Karpas-422 (cell line): ENCODE measurements at regions not wholly inside any gene's neighbourhood (a gene's known extent, or its start where the extent isn't known, plus 50 kb on each side); places are given as distances from the start of the nearest gene placed in this dataset.
A peak's percentile ranks its signal among the peaks of the same experiment; 100 is the strongest.
"Not testable (repeated sequence)": the region's sequence is repeated elsewhere in the genome, so short reads cannot be mapped to it uniquely, and the experiment has no call there.

Experiments used
- DNase-seq: peaks from one replicate; pipeline ENCODE4 v3.0.0-alpha.2; 2015
- H2AFZ ChIP-seq: fragments of 200-600 bp; sonication (generic); 2 replicates; pipeline ENCODE4 v1.6.1; 2014; ENCODE audit warnings: antibody characterized with exemption, low read length, mixed read lengths
- H3K27ac ChIP-seq: fragments of 200-600 bp; sonication (generic); 2 replicates; pipeline ENCODE4 v1.5.1; 2014; ENCODE audit warnings: mild to moderate bottlenecking, low read length, moderate library complexity
- H3K27me3 ChIP-seq: fragments of 200-600 bp; sonication (generic); 2 replicates; pipeline ENCODE4 v1.6.1; 2014; ENCODE audit warnings: low read length, mixed read lengths
- H3K36me3 ChIP-seq: fragments of 200-600 bp; sonication (generic); 2 replicates; pipeline ENCODE4 v1.6.1; 2014; ENCODE audit warnings: low read length, mixed read lengths; ENCODE audit not compliant: insufficient read depth
- H3K4me1 ChIP-seq: fragments of 200-600 bp; sonication (generic); 2 replicates; pipeline ENCODE4 v1.6.1; 2014; ENCODE audit warnings: mild to moderate bottlenecking, low read length, mixed read lengths
- H3K4me2 ChIP-seq: fragments of 200-600 bp; sonication (generic); 2 replicates; pipeline ENCODE4 v1.6.1; 2014; ENCODE audit warnings: low read length, low read depth, mild to moderate bottlenecking; ENCODE audit not compliant: poor library complexity, severe bottlenecking
- H3K4me3 ChIP-seq: fragments of 200-600 bp; sonication (generic); 2 replicates; pipeline ENCODE4 v1.5.1; 2014; ENCODE audit warnings: mild to moderate bottlenecking, antibody characterized with exemption, low read length, mixed read lengths
- H3K79me2 ChIP-seq: fragments of 200-600 bp; sonication (generic); 2 replicates; pipeline ENCODE4 v1.6.1; 2014; ENCODE audit warnings: mild to moderate bottlenecking, low read length, mixed read lengths
- H3K9ac ChIP-seq: fragments of 200-600 bp; sonication (generic); 2 replicates; pipeline ENCODE4 v1.6.0; 2014; ENCODE audit warnings: low read length
- H3K9me2 ChIP-seq: fragments of 200-600 bp; sonication (generic), shearing (Covaris generic); replicated peaks from 2 replicates; pipeline ENCODE4 v1.6.0; 2014; ENCODE audit warnings: mild to moderate bottlenecking, low read length, moderate library complexity; ENCODE audit not compliant: insufficient read depth
- H3K9me3 ChIP-seq: fragments of 300-700, 200-600 bp; sonication (generic); 2 replicates; pipeline ENCODE4 v1.6.1; 2014; ENCODE audit warnings: low read length, mixed read lengths
- H4K20me1 ChIP-seq: fragments of 200-600 bp; sonication (generic); 2 replicates; pipeline ENCODE4 v1.6.1; 2014; ENCODE audit warnings: mild to moderate bottlenecking, antibody characterized with exemption, low read length, low read depth; ENCODE audit not compliant: insufficient read depth

- Histone ChIP-seq H3K4me1 (peaks cover 17% of the 10 kb centered on the region), H3K27ac (no peak overlapping the region), H3K9me2 (no peaks in the 10 kb centered on the region), H3K79me2 (no peaks in the 10 kb centered on the region), H3K9ac (no peak overlapping the region), H3K27me3 (no peaks in the 10 kb centered on the region), H4K20me1 (no peaks in the 10 kb centered on the region), H3K36me3 (no peaks in the 10 kb centered on the region; the same call in 1 of the 2 replicates), H3K9me3 (no peaks in the 10 kb centered on the region), H3K4me2 (no peak overlapping the region), H2AFZ (no peak overlapping the region), H3K4me3 (no peak overlapping the region)
- no peak for DNase-seq
Observed at GRCh38 chr1:226461087-226461486, 53.2 kb upstream of the PARP1 start.

- Histone ChIP-seq H3K4me3 (no peak overlapping the region), H3K4me2 (no peak overlapping the region), H3K79me2 (no peaks in the 10 kb centered on the region), H3K27me3 (no peaks in the 10 kb centered on the region), H2AFZ (no peak overlapping the region), H3K9me3 (no peaks in the 10 kb centered on the region), H3K9ac (no peak overlapping the region), H3K4me1 (peaks cover 4% of the 10 kb centered on the region), H3K9me2 (no peaks in the 10 kb centered on the region), H3K27ac (no peak overlapping the region), H4K20me1 (no peaks in the 10 kb centered on the region), H3K36me3 (no peaks in the 10 kb centered on the region; the same call in 1 of the 2 replicates)
- no peak for DNase-seq
Observed at GRCh38 chr1:226463925-226464586, 56.2 kb upstream of the PARP1 start.

GRCh38 chr1:226464587-226464971 is 56.7 kb upstream of the PARP1 start:
- H4K20me1 ChIP-seq, H3K9me2 ChIP-seq, H3K27me3 ChIP-seq, H3K36me3 ChIP-seq, H3K27ac ChIP-seq, H3K9me3 ChIP-seq, H3K9ac ChIP-seq, H3K4me3 ChIP-seq, H2AFZ ChIP-seq, H3K4me1 ChIP-seq, H3K4me2 ChIP-seq, H3K79me2 ChIP-seq: not testable (repeated sequence)
- peak; percentile 53 for DNase-seq

GRCh38 chr1:226466296-226466695 is 58.4 kb upstream of the PARP1 start:
- no peak for DNase-seq
- Histone ChIP-seq H4K20me1 (no peaks in the 10 kb centered on the region), H3K27me3 (no peaks in the 10 kb centered on the region), H3K9ac (no peak overlapping the region), H3K4me1 (peaks cover 5% of the 10 kb centered on the region), H2AFZ (no peak overlapping the region), H3K36me3 (no peaks in the 10 kb centered on the region; the same call in 1 of the 2 replicates), H3K4me3 (no peak overlapping the region), H3K79me2 (no peaks in the 10 kb centered on the region), H3K4me2 (no peak overlapping the region), H3K9me2 (no peaks in the 10 kb centered on the region), H3K9me3 (no peaks in the 10 kb centered on the region), H3K27ac (no peak overlapping the region)

GRCh38 chr1:226467443-226467842 is 59.5 kb upstream of the PARP1 start:
- H3K9me3 ChIP-seq = no peaks in the 10 kb centered on the region
- H3K4me2 ChIP-seq = no peak overlapping the region
- H3K9ac ChIP-seq = no peak overlapping the region
- H3K4me1 ChIP-seq = peaks cover 7% of the 10 kb centered on the region
- DNase-seq = no peak
- no peaks in the 10 kb centered on the region for H4K20me1 ChIP-seq
- H3K4me3 ChIP-seq = no peak overlapping the region
- no peak overlapping the region for H2AFZ ChIP-seq
- no peaks in the 10 kb centered on the region for H3K79me2 ChIP-seq
- no peaks in the 10 kb centered on the region for H3K9me2 ChIP-seq
- no peaks in the 10 kb centered on the region for H3K27me3 ChIP-seq
- H3K27ac ChIP-seq = no peak overlapping the region
- no peaks in the 10 kb centered on the region; the same call in 1 of the 2 replicates for H3K36me3 ChIP-seq

GRCh38 chr1:226470921-226471866 is 63.3 kb upstream of the PARP1 start:
- no peak overlapping the region for H3K27ac ChIP-seq
- no peaks in the 10 kb centered on the region for H4K20me1 ChIP-seq
- no peak overlapping the region for H3K9ac ChIP-seq
- no peaks in the 10 kb centered on the region for H3K9me2 ChIP-seq
- H2AFZ ChIP-seq = no peak overlapping the region
- no peaks in the 10 kb centered on the region for H3K79me2 ChIP-seq
- no peak for DNase-seq
- H3K36me3 ChIP-seq = no peaks in the 10 kb centered on the region
- H3K4me1 ChIP-seq = peaks cover 28% of the 10 kb centered on the region
- no peaks in the 10 kb centered on the region for H3K9me3 ChIP-seq
- no peaks in the 10 kb centered on the region for H3K27me3 ChIP-seq
- no peak overlapping the region for H3K4me2 ChIP-seq
- no peak overlapping the region for H3K4me3 ChIP-seq

GRCh38 chr1:226473325-226473724 is 65.4 kb upstream of the PARP1 start:
- H3K4me1 ChIP-seq = peaks cover 38% of the 10 kb centered on the region
- H3K4me2 ChIP-seq = no peak overlapping the region
- H3K9me2 ChIP-seq = no peaks in the 10 kb centered on the region
- H3K9ac ChIP-seq = no peak overlapping the region
- no peaks in the 10 kb centered on the region for H3K9me3 ChIP-seq
- DNase-seq = no peak
- H3K36me3 ChIP-seq = no peaks in the 10 kb centered on the region
- H4K20me1 ChIP-seq = no peaks in the 10 kb centered on the region
- H2AFZ ChIP-seq = no peak overlapping the region
- H3K27me3 ChIP-seq = no peaks in the 10 kb centered on the region
- no peaks in the 10 kb centered on the region for H3K79me2 ChIP-seq
- no peak overlapping the region for H3K27ac ChIP-seq
- H3K4me3 ChIP-seq = no peak overlapping the region

GRCh38 chr1:226474041-226474440 is 66.1 kb upstream of the PARP1 start:
- Histone ChIP-seq H2AFZ (no peak overlapping the region), H3K4me2 (no peak overlapping the region), H3K79me2 (no peaks in the 10 kb centered on the region), H3K4me3 (no peak overlapping the region), H3K27me3 (no peaks in the 10 kb centered on the region), H3K27ac (no peak overlapping the region), H3K4me1 (peaks cover 38% of the 10 kb centered on the region), H3K9ac (no peak overlapping the region), H4K20me1 (no peaks in the 10 kb centered on the region), H3K9me3 (no peaks in the 10 kb centered on the region), H3K9me2 (no peaks in the 10 kb centered on the region), H3K36me3 (no peaks in the 10 kb centered on the region)
- DNase-seq = no peak
